ENCODE measurements at regions not wholly inside any gene's neighbourhood (a gene's known extent, or its start where the extent isn't known, plus 50 kb on each side); places are given as distances from the start of the nearest gene placed in this dataset.

DNA sequence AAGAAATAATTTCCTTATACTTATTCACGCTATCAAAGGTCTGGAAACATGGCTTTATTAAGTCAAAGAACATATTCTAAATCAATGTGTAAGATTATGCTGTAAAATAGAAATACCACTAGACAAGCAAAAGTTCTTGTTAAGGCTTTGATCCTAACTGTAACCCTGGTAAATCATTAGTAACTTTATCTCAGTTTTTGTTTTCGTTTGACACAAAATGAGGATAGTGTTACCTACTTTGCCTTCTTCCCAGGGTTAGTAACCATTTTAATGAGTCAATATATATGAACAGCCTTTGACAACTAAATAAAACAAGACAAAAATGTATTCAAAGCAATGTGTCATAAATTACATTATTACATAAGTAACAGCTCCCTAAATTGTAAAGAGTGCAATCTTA is 1336.3 kb downstream of the FAM181B start:
- no peak overlapping the region for H3K4me3 ChIP-seq (ENCODE audit: low read depth in 1 of 3, low read length in 3 of 3)
- no peaks in the 10 kb centered on the region for H3K36me3 ChIP-seq (ENCODE audit: control insufficient read depth in 4 of 4, insufficient read depth in 3 of 4, low read depth in 1 of 4, low read length in 3 of 4)
- no peak for TF ChIP-seq JUND (IDR thresholded peaks at IDR 0.05)
- no peak for DNase-seq (ENCODE audit: low spot score)
- H3K27ac ChIP-seq (ENCODE audit: low read depth in 1 of 2, low read length in 2 of 2), result no peak overlapping the region
- WGBS, result 33% methylated on average over 2 of the region's 2 CpGs
- H3K4me1 ChIP-seq (ENCODE audit: control insufficient read depth in 4 of 4, insufficient read depth in 4 of 4, low read length in 3 of 4), result no peaks in the 10 kb centered on the region
- no peak overlapping the region for H3K9ac ChIP-seq (ENCODE audit: low read depth in 1 of 2, low read length in 2 of 2)
- H3K27me3 ChIP-seq (ENCODE audit: control insufficient read depth in 4 of 4, insufficient read depth in 4 of 4, low read length in 3 of 4), result peaks cover 0 to 4% (median 0%) of the 10 kb centered on the region in 4 donors
- H3K9me3 ChIP-seq (ENCODE audit: control insufficient read depth in 4 of 4, low read length in 3 of 4), result no peaks in the 10 kb centered on the region

- Histone ChIP-seq H3K27ac (ENCODE audit: low read depth in 1 of 2, low read length in 2 of 2) (no peak overlapping the region), H3K4me1 (ENCODE audit: control insufficient read depth in 4 of 4, insufficient read depth in 4 of 4, low read length in 3 of 4) (no peaks in the 10 kb centered on the region), H3K27me3 (ENCODE audit: control insufficient read depth in 4 of 4, insufficient read depth in 4 of 4, low read length in 3 of 4) (peaks cover 0 to 3% (median 0%) of the 10 kb centered on the region in 4 donors), H3K9me3 (ENCODE audit: control insufficient read depth in 4 of 4, low read length in 3 of 4) (no peaks in the 10 kb centered on the region), H3K9ac (ENCODE audit: low read depth in 1 of 2, low read length in 2 of 2) (no peak overlapping the region), H3K36me3 (ENCODE audit: control insufficient read depth in 4 of 4, insufficient read depth in 3 of 4, low read depth in 1 of 4, low read length in 3 of 4) (no peaks in the 10 kb centered on the region), H3K4me3 (ENCODE audit: low read depth in 1 of 3, low read length in 3 of 3) (no peak overlapping the region)
- WGBS, result 45% methylated on average over 2 of the region's 2 CpGs
- DNase-seq (ENCODE audit: low spot score), result no peak
- no peak for TF ChIP-seq FOXA1 (IDR thresholded peaks at IDR 0.05)
- no peak for TF ChIP-seq YY1 (IDR thresholded peaks at IDR 0.05)
- TF ChIP-seq TAF1 (conservative IDR thresholded peaks at IDR 0.05), result no peak
- TF ChIP-seq FOXA2 (IDR thresholded peaks at IDR 0.05), result no peak
- TF ChIP-seq HNF4A (conservative IDR thresholded peaks at IDR 0.05), result no peak
- no peak for TF ChIP-seq GABPA (IDR thresholded peaks at IDR 0.05 in 1 of 2, conservative IDR thresholded peaks at IDR 0.05 in 1 of 2)
- TF ChIP-seq SP1 (IDR thresholded peaks at IDR 0.05), result no peak
- no peak for TF ChIP-seq RAD21 (IDR thresholded peaks at IDR 0.05)
- TF ChIP-seq RXRA (IDR thresholded peaks at IDR 0.05), result no peak
- TF ChIP-seq EGR1 (IDR thresholded peaks at IDR 0.05; ENCODE audit: low read depth in 2 of 2), result no peak
- no peak for TF ChIP-seq JUND (IDR thresholded peaks at IDR 0.05)
These were observed 1339.4 kb downstream of the FAM181B start for GRCh38 chr11:81394311-81394710.

- Histone ChIP-seq H3K4me1 (ENCODE audit: control insufficient read depth in 4 of 4, insufficient read depth in 4 of 4, low read length in 3 of 4) (no peaks in the 10 kb centered on the region), H3K27me3 (ENCODE audit: control insufficient read depth in 4 of 4, insufficient read depth in 4 of 4, low read length in 3 of 4) (no peaks in the 10 kb centered on the region), H3K27ac (ENCODE audit: low read depth in 1 of 2, low read length in 2 of 2) (no peak overlapping the region), H3K9me3 (ENCODE audit: control insufficient read depth in 4 of 4, low read length in 3 of 4) (peaks cover 0 to 2% (median 0%) of the 10 kb centered on the region in 4 donors), H3K4me3 (ENCODE audit: low read depth in 1 of 3, low read length in 3 of 3) (no peak overlapping the region), H3K36me3 (ENCODE audit: control insufficient read depth in 4 of 4, insufficient read depth in 3 of 4, low read depth in 1 of 4, low read length in 3 of 4) (no peaks in the 10 kb centered on the region), H3K9ac (ENCODE audit: low read depth in 1 of 2, low read length in 2 of 2) (no peak overlapping the region)
- TF ChIP-seq EGR1 (IDR thresholded peaks at IDR 0.05; ENCODE audit: low read depth in 2 of 2), result no peak
- no peak for TF ChIP-seq GABPA (IDR thresholded peaks at IDR 0.05 in 1 of 2, conservative IDR thresholded peaks at IDR 0.05 in 1 of 2)
- no peak for TF ChIP-seq ATF3 (IDR thresholded peaks at IDR 0.05)
- no peak for TF ChIP-seq JUND (IDR thresholded peaks at IDR 0.05)
- no peak for TF ChIP-seq REST (IDR thresholded peaks at IDR 0.05)
- no peak for TF ChIP-seq NR2F2 (IDR thresholded peaks at IDR 0.05)
- no peak for TF ChIP-seq FOXA1 (IDR thresholded peaks at IDR 0.05)
- no peak for TF ChIP-seq SP1 (IDR thresholded peaks at IDR 0.05)
- DNase-seq (ENCODE audit: low spot score), result no peak
- 37% methylated on average over 3 of the region's 3 CpGs for WGBS
These were observed 1345.3 kb downstream of the FAM181B start for GRCh38 chr11:81388326-81388725.

Measured in liver (tissue), 7 donors.